HCT116 (cell line): ENCODE measurements at regions not wholly inside any gene's neighbourhood (a gene's known extent, or its start where the extent isn't known, plus 50 kb on each side); places are given as distances from the start of the nearest gene placed in this dataset.

Experiments used
- ATAC-seq: fragments of 200-7000 bp; cut with Tn5 transposase; 2 replicates; pipeline ENCODE4 v1.9.1; 2020; ENCODE audit warnings: mild to moderate bottlenecking, moderate library complexity
- BruUV-seq: library from RNA; stranded (reverse); fragments of 400-500 nt; replicated peaks from 2 replicates; lab custom pipeline; 2021; lab: Mats Ljungman, UMichigan
- CTCF ChIA-PET: fragments of 300-600 bp; sonication (Branson Sonifier 250); formaldehyde crosslinking; loops from one replicate; lab custom pipeline; 2021; ENCODE audit warnings: antibody characterized with exemption; lab: Charles Lee
- POLR2A ChIA-PET: fragments of 300-600, 350-600 bp; sonication (Branson Sonifier 250); formaldehyde crosslinking; loops from one replicate; lab custom pipeline; 2021; ENCODE audit warnings: antibody characterized with exemption; lab: Charles Lee
- RAD21 ChIA-PET, 2 experiments: fragments of 300-600 bp; sonication (Branson Sonifier 250); formaldehyde crosslinking; loops; one replicate each; lab custom pipeline; 2023; ENCODE audit warnings: low total read pairs in 2 of 2; ENCODE audit not compliant: uncharacterized antibody in 2 of 2, unreplicated experiment in 2 of 2, low non-redundant PET in 1 of 2; lab: Charles Lee
- DNase-seq: peaks from one replicate; pipeline ENCODE4 v3.0.0-alpha.2; 2010; ENCODE audit warnings: low read depth, low spot score
- H2AFZ ChIP-seq: fragments of 200-600 bp; shearing (Covaris generic), sonication (generic); 2 replicates; pipeline ENCODE4 v1.6.1; 2017; ENCODE audit warnings: low read depth, mixed run types, mixed read lengths, antibody characterized with exemption, low read length; ENCODE audit not compliant: poor library complexity, severe bottlenecking
- H3K27ac ChIP-seq: 2 replicates; pipeline ENCODE4 v1.5.1; 2012; ENCODE audit warnings: low read depth, low read length
- H3K27me3 ChIP-seq: fragments of 200-600 bp; sonication (generic); 2 replicates; pipeline ENCODE4 v1.6.1; 2016; ENCODE audit warnings: mixed run types, low read length, mixed read lengths; ENCODE audit not compliant: insufficient read depth
- H3K36me3 ChIP-seq, 2 experiments: fragments of 200-500 bp in 1 of 2; fragments of 200-600 bp in 1 of 2; sonication (Bioruptor generic) in 1 of 2; sonication (generic) in 1 of 2; 2 replicates each; pipeline versions ENCODE4 v1.5.1 to v1.6.1; 2014 to 2016; ENCODE audit warnings: low read length in 2 of 2, inconsistent platforms in 1 of 2, mixed read lengths in 1 of 2, mixed run types in 1 of 2; ENCODE audit not compliant: insufficient read depth in 2 of 2, control insufficient read depth in 1 of 2
- H3K4me1 ChIP-seq, 2 experiments: fragments of 200-600 bp in 1 of 2; sonication (generic) in 1 of 2; 2 replicates each; pipeline versions ENCODE4 v1.5.1 to v1.6.1; 2012 to 2017; ENCODE audit warnings: low read length in 2 of 2, inconsistent platforms in 1 of 2, mild to moderate bottlenecking in 1 of 2, mixed read lengths in 1 of 2, mixed run types in 1 of 2, moderate library complexity in 1 of 2; ENCODE audit not compliant: insufficient read depth in 2 of 2, control insufficient read depth in 1 of 2
- H3K4me2 ChIP-seq: fragments of 200-600 bp; sonication (generic); 2 replicates; pipeline ENCODE4 v1.6.1; 2017; ENCODE audit warnings: mixed run types, low read length, mixed read lengths
- H3K4me3 ChIP-seq, 2 experiments: fragments of 200-600 bp in 1 of 2; sonication (generic) in 1 of 2; replicated peaks in 1 of 2; 2 replicates each; pipeline ENCODE4 v1.5.1; 2011 to 2016; ENCODE audit warnings: low read length in 2 of 2, control low read depth in 1 of 2, low read depth in 1 of 2, mild to moderate bottlenecking in 1 of 2, mixed read lengths in 1 of 2, mixed run types in 1 of 2
- H3K79me2 ChIP-seq: fragments of 200-600 bp; sonication (generic); 2 replicates; pipeline ENCODE4 v1.6.1; 2017; ENCODE audit warnings: mild to moderate bottlenecking, mixed run types, low read length, moderate library complexity, mixed read lengths; ENCODE audit not compliant: insufficient read depth
- H3K9ac ChIP-seq: fragments of 200-600 bp; sonication (generic); 2 replicates; pipeline ENCODE4 v1.6.1; 2016; ENCODE audit warnings: low read length, mixed read lengths
- H3K9me2 ChIP-seq: fragments of 200-600 bp; sonication (generic), shearing (Covaris generic); 2 replicates; pipeline ENCODE4 v1.6.1; 2017; ENCODE audit warnings: mixed run types, mild to moderate bottlenecking, moderate library complexity; ENCODE audit not compliant: insufficient read depth
- H3K9me3 ChIP-seq, 2 experiments: fragments of 200-500 bp in 1 of 2; fragments of 200-600 bp in 1 of 2; sonication (Bioruptor generic) in 1 of 2; sonication (generic) in 1 of 2; 2 replicates each; pipeline ENCODE4 v1.6.1; 2014 to 2017; ENCODE audit warnings: low read length in 2 of 2, mixed read lengths in 2 of 2, inconsistent platforms in 1 of 2, low read depth in 1 of 2, mild to moderate bottlenecking in 1 of 2, mixed run types in 1 of 2, moderate library complexity in 1 of 2; ENCODE audit not compliant: control insufficient read depth in 1 of 2, insufficient read depth in 1 of 2
- H4K20me1 ChIP-seq: fragments of 200-600 bp; sonication (generic), shearing (Covaris generic); 2 replicates; pipeline ENCODE4 v1.6.1; 2017; ENCODE audit warnings: mixed run types, mild to moderate bottlenecking, moderate library complexity; ENCODE audit not compliant: insufficient read depth
- ATF3 ChIP-seq: IDR thresholded peaks from 2 replicates; pipeline ENCODE4 v1.6.1; 2012
- CEBPB ChIP-seq: IDR thresholded peaks from 2 replicates; pipeline ENCODE4 v1.6.1; 2012; ENCODE audit warnings: low read depth
- CTCF ChIP-seq, 3 experiments: fragments of 200-600 bp in 1 of 3; sonication (generic) in 1 of 3; IDR thresholded peaks in 2 of 3; conservative IDR thresholded peaks in 1 of 3; 2 replicates each; pipeline ENCODE4 v1.5.1; 2012 to 2017; ENCODE audit warnings: low read depth in 2 of 3, low read length in 2 of 3, antibody characterized with exemption in 1 of 3, borderline replicate concordance in 1 of 3, control low read depth in 1 of 3, mild to moderate bottlenecking in 1 of 3, mixed read lengths in 1 of 3, mixed run types in 1 of 3, moderate library complexity in 1 of 3; ENCODE audit not compliant: insufficient read depth in 1 of 3
- EZH2 ChIP-seq: fragments of 200-600 bp; sonication (generic); IDR thresholded peaks from 2 replicates; pipeline ENCODE4 v1.6.1; 2017; ENCODE audit warnings: antibody characterized with exemption, mixed run types
- MAX ChIP-seq: IDR thresholded peaks from 2 replicates; pipeline ENCODE4 v1.6.1; 2012
- ZNF274 ChIP-seq: fragments of 200-500 bp; sonication (Bioruptor generic); IDR thresholded peaks from 2 replicates; pipeline ENCODE4 v1.6.1; 2014; ENCODE audit warnings: mild to moderate bottlenecking, low read depth, low read length, inconsistent platforms
- intact Hi-C: fragments of 100-400 bp; cut with micrococcal nuclease; formaldehyde crosslinking; loops from 2 replicates; pipeline ENCODE4 v1.10.0; 2022

- intact Hi-C loops: no loop called here
Observed at GRCh38 chr12:67786086-67786485, 137.5 kb downstream of the DYRK2 start.

More at GRCh38 chr12:67786086-67786485, 137.5 kb downstream of the DYRK2 start:
- no peak overlapping the region for H3K27ac ChIP-seq
- DNase-seq (no peak), ATAC-seq (no peak)
- no TSS peak for BruUV-seq
- H3K36me3 ChIP-seq: no peaks in the 10 kb centered on the region
- no peaks in the 10 kb centered on the region for H3K79me2 ChIP-seq
- H3K4me1 ChIP-seq: no peaks in the 10 kb centered on the region
- TF ChIP-seq CEBPB (no peak), EZH2 (no peak), MAX (no peak), ATF3 (no peak), CTCF (IDR thresholded peaks at IDR 0.05 in 2 of 3, conservative IDR thresholded peaks at IDR 0.05 in 1 of 3; ENCODE audit: borderline replicate concordance in 1 of 3, insufficient read depth in 1 of 3, low read depth in 2 of 3, low read length in 2 of 3) (no peak), ZNF274 (no peak)
- H3K9me2 ChIP-seq: no peaks in the 10 kb centered on the region
- no peaks in the 10 kb centered on the region for H3K27me3 ChIP-seq
- H3K9me3 ChIP-seq: no peaks in the 10 kb centered on the region
- ChIA-PET RAD21 (no interaction called here), CTCF (no interaction called here), POLR2A (no interaction called here)
- H3K4me2 ChIP-seq: no peak overlapping the region
- H2AFZ ChIP-seq: no peak overlapping the region
- no peaks in the 10 kb centered on the region for H4K20me1 ChIP-seq
- no peak overlapping the region for H3K4me3 ChIP-seq
- H3K9ac ChIP-seq: no peak overlapping the region
